ENCODE measurements at regions not wholly inside any gene's neighbourhood (a gene's known extent, or its start where the extent isn't known, plus 50 kb on each side); places are given as distances from the start of the nearest gene placed in this dataset.

- no peak overlapping the region for H2AFZ ChIP-seq (ENCODE audit: low read length)
- H3K9me2 ChIP-seq (replicated peaks; ENCODE audit: insufficient read depth, low read length): no peaks in the 10 kb centered on the region
- H3K4me3 ChIP-seq (ENCODE audit: low read length): no peak overlapping the region
- no peaks in the 10 kb centered on the region for H3K4me1 ChIP-seq (ENCODE audit: low read length)
- no peak overlapping the region for H3K27ac ChIP-seq (ENCODE audit: low read length)
- no peaks in the 10 kb centered on the region for H4K20me1 ChIP-seq (ENCODE audit: insufficient read depth, low read length)
- no peak for TF ChIP-seq EZH2phosphoT487 (IDR thresholded peaks at IDR 0.05; ENCODE audit: low read length)
- no peak for TF ChIP-seq EZH2 (optimal IDR thresholded peaks at IDR 0.05; ENCODE audit: low read depth, low read length)
- no peak for TF ChIP-seq CTCF (IDR thresholded peaks at IDR 0.05; ENCODE audit: low read length)
- no peaks in the 10 kb centered on the region for H3F3A ChIP-seq (ENCODE audit: insufficient read depth, low read length)
- H3K4me2 ChIP-seq (ENCODE audit: low read depth, low read length): no peak overlapping the region
- H3K9me3 ChIP-seq (replicated peaks; ENCODE audit: insufficient read depth, low read length): no peaks in the 10 kb centered on the region
- no peak overlapping the region for H3K9ac ChIP-seq (ENCODE audit: low read length)
- H3K79me2 ChIP-seq (ENCODE audit: low read length): no peaks in the 10 kb centered on the region
- H3K27me3 ChIP-seq (replicated peaks; ENCODE audit: insufficient read depth, low read length): no peaks in the 10 kb centered on the region
- no peaks in the 10 kb centered on the region for H3K36me3 ChIP-seq (replicated peaks; ENCODE audit: insufficient read depth, low read length)
- DNase-seq: no peak
These were observed 361.8 kb downstream of the EPHA7 start for GRCh38 chr6:93057584-93057983.

- Histone ChIP-seq H4K20me1 (ENCODE audit: insufficient read depth, low read length) (no peaks in the 10 kb centered on the region), H3K4me2 (ENCODE audit: low read depth, low read length) (no peak overlapping the region), H2AFZ (ENCODE audit: low read length) (no peak overlapping the region), H3K79me2 (ENCODE audit: low read length) (no peaks in the 10 kb centered on the region), H3K9me2 (replicated peaks; ENCODE audit: insufficient read depth, low read length) (no peaks in the 10 kb centered on the region), H3K4me3 (ENCODE audit: low read length) (no peak overlapping the region), H3K4me1 (ENCODE audit: low read length) (no peaks in the 10 kb centered on the region), H3K9me3 (replicated peaks; ENCODE audit: insufficient read depth, low read length) (no peaks in the 10 kb centered on the region), H3K9ac (ENCODE audit: low read length) (no peak overlapping the region), H3F3A (ENCODE audit: insufficient read depth, low read length) (no peaks in the 10 kb centered on the region), H3K27me3 (replicated peaks; ENCODE audit: insufficient read depth, low read length) (no peaks in the 10 kb centered on the region), H3K27ac (ENCODE audit: low read length) (no peak overlapping the region), H3K36me3 (replicated peaks; ENCODE audit: insufficient read depth, low read length) (no peaks in the 10 kb centered on the region)
- DNase-seq: no peak
- TF ChIP-seq EZH2phosphoT487 (IDR thresholded peaks at IDR 0.05; ENCODE audit: low read length): no peak
- no peak for TF ChIP-seq EZH2 (optimal IDR thresholded peaks at IDR 0.05; ENCODE audit: low read depth, low read length)
- TF ChIP-seq CTCF (IDR thresholded peaks at IDR 0.05; ENCODE audit: low read length): no peak
These were observed 371.0 kb downstream of the EPHA7 start for GRCh38 chr6:93048381-93048780.

GRCh38 chr6:93047033-93047432, 372.3 kb downstream of the EPHA7 start:
- Histone ChIP-seq H3K27me3 (replicated peaks; ENCODE audit: insufficient read depth, low read length) (no peaks in the 10 kb centered on the region), H3K9me3 (replicated peaks; ENCODE audit: insufficient read depth, low read length) (no peaks in the 10 kb centered on the region), H3K27ac (ENCODE audit: low read length) (no peak overlapping the region), H3K4me2 (ENCODE audit: low read depth, low read length) (no peak overlapping the region), H3K9me2 (replicated peaks; ENCODE audit: insufficient read depth, low read length) (no peaks in the 10 kb centered on the region), H3K9ac (ENCODE audit: low read length) (no peak overlapping the region), H2AFZ (ENCODE audit: low read length) (no peak overlapping the region), H4K20me1 (ENCODE audit: insufficient read depth, low read length) (no peaks in the 10 kb centered on the region), H3K79me2 (ENCODE audit: low read length) (no peaks in the 10 kb centered on the region), H3K4me1 (ENCODE audit: low read length) (no peaks in the 10 kb centered on the region), H3K36me3 (replicated peaks; ENCODE audit: insufficient read depth, low read length) (no peaks in the 10 kb centered on the region), H3K4me3 (ENCODE audit: low read length) (no peak overlapping the region), H3F3A (ENCODE audit: insufficient read depth, low read length) (no peaks in the 10 kb centered on the region)
- DNase-seq: no peak
- TF ChIP-seq CTCF (IDR thresholded peaks at IDR 0.05; ENCODE audit: low read length) (no peak), EZH2phosphoT487 (IDR thresholded peaks at IDR 0.05; ENCODE audit: low read length) (no peak), EZH2 (optimal IDR thresholded peaks at IDR 0.05; ENCODE audit: low read depth, low read length) (no peak)

All from MM.1S (cell line).